ENCODE measurements at regions not wholly inside any gene's neighbourhood (a gene's known extent, or its start where the extent isn't known, plus 50 kb on each side); places are given as distances from the start of the nearest gene placed in this dataset.
"Not testable (repeated sequence)": the region's sequence is repeated elsewhere in the genome, so short reads cannot be mapped to it uniquely, and the experiment has no call there.

- no peak for DNase-seq (ENCODE audit: low spot score)
These were observed 170.5 kb downstream of the SEPTIN7 start for GRCh38 chr7:35971133-35971891.

GRCh38 chr7:35975851-35976454 is 175.1 kb downstream of the SEPTIN7 start:
- DNase-seq (ENCODE audit: low spot score) = peak; percentile 80

- DNase-seq (ENCODE audit: low spot score) = not testable (repeated sequence)
These were observed 174.0 kb upstream of the EEPD1 start for GRCh38 chr7:35978816-35979640.

DNA sequence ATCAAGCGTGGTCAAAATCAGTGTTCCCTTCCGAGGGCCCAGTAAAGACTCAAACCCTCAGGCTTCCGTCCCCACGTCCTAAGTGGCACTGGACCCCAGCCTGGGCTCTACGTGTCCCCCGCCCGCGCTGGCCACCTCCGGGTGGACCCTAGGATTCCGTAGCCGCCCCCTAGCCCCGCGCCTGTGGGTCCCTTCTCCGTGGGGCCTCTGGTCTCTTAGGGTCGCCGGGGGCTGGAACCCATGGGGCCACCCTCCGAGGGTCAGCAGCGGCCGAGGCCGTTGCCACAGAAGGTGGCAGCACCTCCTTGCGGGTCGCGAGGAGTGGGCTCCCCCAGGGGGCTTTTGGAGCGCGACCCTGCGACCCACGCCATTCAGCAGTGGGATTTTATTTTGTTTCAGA is 170.5 kb upstream of the EEPD1 start:
- no peak for DNase-seq (ENCODE audit: low spot score)

- no peak for DNase-seq (ENCODE audit: low spot score)
These were observed 169.4 kb upstream of the EEPD1 start for GRCh38 chr7:35983626-35984025.

GRCh38 chr7:35985126-35985754 is 167.8 kb upstream of the EEPD1 start:
- peak; percentile 70 for DNase-seq (ENCODE audit: low spot score)

DNA sequence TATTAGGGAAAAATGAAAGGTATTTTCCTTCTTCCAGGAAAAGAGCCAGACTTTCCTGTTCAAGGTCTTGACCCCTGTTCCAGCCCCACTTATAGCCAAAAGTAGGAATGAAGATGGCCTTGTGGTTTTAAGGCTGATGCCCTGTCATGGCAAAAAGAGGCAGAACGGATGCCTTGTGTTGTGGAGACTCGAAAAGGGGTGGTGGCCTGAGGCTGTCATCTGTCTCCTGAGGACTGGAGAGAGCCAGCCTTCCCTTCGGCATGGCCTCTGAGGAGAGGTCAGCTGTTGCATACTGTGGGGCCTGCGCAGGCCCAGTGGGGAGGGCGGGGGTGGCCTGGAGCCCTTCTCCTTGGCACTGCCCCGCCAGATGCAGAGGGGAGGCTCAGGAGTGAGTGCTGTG is 166.0 kb upstream of the EEPD1 start:
- DNase-seq (ENCODE audit: low spot score) = no peak

GRCh38 chr7:35988105-35988504 is 164.9 kb upstream of the EEPD1 start:
- DNase-seq (ENCODE audit: low spot score) = no peak

- no peak for DNase-seq (ENCODE audit: low spot score)
These were observed 164.2 kb upstream of the EEPD1 start for GRCh38 chr7:35988818-35989217.

- DNase-seq (ENCODE audit: low spot score) = no peak
These were observed 161.4 kb upstream of the EEPD1 start for GRCh38 chr7:35991511-35992232.

DNA sequence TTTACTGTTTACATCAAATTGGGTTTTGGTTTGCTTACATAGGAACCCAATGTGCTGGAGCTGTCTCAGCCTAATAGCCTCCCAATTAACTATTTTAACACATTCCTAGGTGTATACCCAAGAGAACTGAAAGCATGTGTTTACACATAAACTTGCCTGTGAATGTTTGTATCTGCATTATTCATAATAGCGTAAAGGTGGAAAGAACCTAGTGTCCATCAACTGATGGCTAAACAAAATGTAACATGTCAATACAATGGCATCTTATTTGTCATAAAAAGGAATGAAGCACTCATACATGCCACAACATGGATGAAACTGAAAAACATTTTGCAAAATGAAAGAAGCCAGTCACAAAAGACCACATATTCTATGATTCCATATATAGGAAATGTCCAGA is 160.6 kb upstream of the EEPD1 start:
- no peak for DNase-seq (ENCODE audit: low spot score)

DNA sequence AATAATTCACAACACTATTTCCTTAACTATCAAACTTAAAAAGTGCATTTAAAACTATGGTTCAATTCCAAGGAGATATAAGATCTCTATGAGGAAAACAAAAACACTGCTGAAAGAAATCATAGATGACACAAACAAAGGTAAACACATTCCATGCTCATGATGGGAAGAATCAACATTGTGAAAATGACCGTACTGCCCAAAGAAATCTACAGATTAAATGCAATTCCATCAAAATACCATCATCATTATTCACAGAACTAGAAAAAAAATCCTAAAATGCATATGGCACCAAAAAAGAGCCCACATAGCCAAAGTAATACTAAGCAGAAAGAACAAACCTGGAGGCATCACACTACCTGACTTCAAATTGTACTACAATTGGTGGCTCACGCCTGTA is 159.9 kb upstream of the EEPD1 start:
- DNase-seq (ENCODE audit: low spot score) = no peak

- no peak for DNase-seq (ENCODE audit: low spot score)
These were observed 159.1 kb upstream of the EEPD1 start for GRCh38 chr7:35993676-35994606.

DNA sequence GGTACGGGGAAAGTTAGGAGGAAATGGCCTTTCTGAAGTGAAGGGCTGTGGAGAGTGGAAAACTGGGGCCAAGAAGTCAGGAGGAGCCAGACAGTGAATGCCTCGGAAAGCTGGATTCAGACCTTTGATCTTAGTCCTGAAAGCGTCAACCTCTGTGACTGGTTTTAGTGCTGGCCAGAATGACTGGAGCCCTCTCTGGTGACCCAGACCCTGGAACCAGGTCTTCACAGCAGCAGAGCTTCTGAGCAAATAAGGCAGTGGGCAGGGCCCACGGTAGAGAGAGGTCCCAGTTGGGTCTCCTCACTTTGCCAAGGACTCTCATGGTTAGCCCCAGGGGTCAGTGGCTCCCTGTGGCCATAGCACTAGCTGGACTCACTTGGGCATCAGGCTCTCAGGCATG is 157.7 kb upstream of the EEPD1 start:
- DNase-seq (ENCODE audit: low spot score) = no peak

- no peak for DNase-seq (ENCODE audit: low spot score)
These were observed 154.6 kb upstream of the EEPD1 start for GRCh38 chr7:35998481-35998880.

GRCh38 chr7:36001546-36001945 is 151.5 kb upstream of the EEPD1 start:
- no peak for DNase-seq (ENCODE audit: low spot score)

GRCh38 chr7:36002900-36003299 is 150.2 kb upstream of the EEPD1 start:
- DNase-seq (ENCODE audit: low spot score) = no peak

- DNase-seq (ENCODE audit: low spot score) = no peak
These were observed 149.7 kb upstream of the EEPD1 start for GRCh38 chr7:36003343-36003742.

- no peak for DNase-seq (ENCODE audit: low spot score)
These were observed 147.8 kb upstream of the EEPD1 start for GRCh38 chr7:36005293-36005692.

- DNase-seq (ENCODE audit: low spot score) = no peak
These were observed 147.2 kb upstream of the EEPD1 start for GRCh38 chr7:36005876-36006275.

Measured in globus pallidus (tissue), 1 donor.